ENCODE measurements at regions not wholly inside any gene's neighbourhood (a gene's known extent, or its start where the extent isn't known, plus 50 kb on each side); places are given as distances from the start of the nearest gene placed in this dataset.

GRCh38 chr5:97922776-97923175, 739.7 kb upstream of the RIOK2 start:
- TF ChIP-seq CTCF (IDR thresholded peaks at IDR 0.05) (no peak), POLR2A (IDR thresholded peaks at IDR 0.05) (no peak)
